GM12874 (cell line): ENCODE measurements at regions not wholly inside any gene's neighbourhood (a gene's known extent, or its start where the extent isn't known, plus 50 kb on each side); places are given as distances from the start of the nearest gene placed in this dataset.

Experiments used
- CTCF ChIP-seq: IDR thresholded peaks from 2 replicates; pipeline ENCODE4 v1.5.1; 2011; ENCODE audit warnings: low read depth, mild to moderate bottlenecking, control low read depth, low read length, moderate library complexity; ENCODE audit not compliant: insufficient read depth

- TF ChIP-seq CTCF = no peak
Observed at GRCh38 chr17:63222655-63223054, 223.5 kb downstream of the CYB561 start.

DNA sequence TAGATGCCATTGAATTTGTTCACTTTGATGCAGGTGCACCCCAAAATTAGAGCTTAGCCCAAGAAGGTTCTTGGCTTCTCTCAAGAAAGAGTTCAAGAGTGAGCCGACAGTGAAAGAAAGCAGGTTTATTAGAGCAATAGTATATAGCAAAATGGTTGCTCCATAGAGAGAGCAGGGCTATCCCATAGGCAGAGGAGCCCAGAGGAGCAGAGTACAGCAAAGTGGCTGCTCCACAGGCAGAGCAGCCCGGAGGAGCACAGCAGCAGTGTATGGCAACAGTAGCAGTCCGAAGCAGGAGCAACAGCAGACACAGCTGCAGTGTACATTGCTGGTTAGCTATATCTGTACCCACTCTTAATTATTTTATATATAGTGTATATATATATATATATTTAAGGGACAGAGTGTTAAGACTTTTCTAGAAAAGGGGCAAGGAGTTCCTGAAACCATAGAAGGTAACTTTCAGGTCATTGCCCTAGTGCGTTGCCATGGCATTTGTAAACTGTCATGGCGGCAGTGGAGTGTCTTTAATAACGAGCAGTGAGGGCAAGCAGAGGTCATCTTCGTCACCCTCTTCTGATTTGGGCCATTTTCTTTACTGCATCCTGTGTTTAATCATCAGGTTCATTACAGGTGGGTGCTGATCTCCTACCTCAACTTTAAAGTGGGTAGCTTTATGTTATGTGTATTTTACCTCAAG, 222.7 kb downstream of the CYB561 start:
- no peak for TF ChIP-seq CTCF

- no peak for TF ChIP-seq CTCF
Observed at GRCh38 chr17:63224644-63225043, 221.5 kb downstream of the CYB561 start.

DNA sequence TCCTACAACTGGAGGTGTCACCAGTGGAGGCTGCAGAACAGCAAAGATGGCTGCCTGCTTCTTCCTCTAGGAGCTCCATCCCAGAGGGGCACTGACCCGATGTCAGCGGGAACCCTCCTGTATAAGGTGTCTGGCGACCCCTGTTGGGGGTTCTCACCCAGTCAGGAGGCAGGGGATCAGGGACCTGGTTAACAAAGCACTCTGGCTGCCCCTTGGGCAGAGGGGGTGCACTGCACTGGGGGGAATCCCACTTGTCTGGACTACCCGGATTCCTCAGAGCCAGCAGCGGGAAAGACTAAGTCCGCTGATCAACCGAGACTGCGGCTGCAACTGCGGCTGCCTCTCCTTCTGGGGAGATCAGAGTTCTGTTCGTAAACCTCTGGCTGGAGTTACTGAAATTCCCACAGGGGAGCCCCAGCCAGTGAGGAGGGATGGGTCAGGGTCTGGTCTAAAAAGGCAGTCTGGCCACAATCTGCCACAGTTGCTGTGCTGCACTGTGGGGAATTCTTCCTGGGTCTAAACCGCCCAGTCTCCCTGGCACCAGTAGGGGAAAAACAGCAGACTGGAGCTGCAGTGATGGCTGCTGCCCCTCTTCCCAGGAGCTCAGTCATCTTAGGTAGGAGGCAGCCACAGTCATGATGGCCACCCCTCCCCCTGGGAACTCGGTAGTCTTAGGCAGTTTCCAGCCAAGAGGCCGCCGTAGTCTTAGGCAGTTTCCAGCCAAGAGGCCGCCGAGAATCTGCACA, 213.4 kb downstream of the CYB561 start:
- no peak for TF ChIP-seq CTCF

DNA sequence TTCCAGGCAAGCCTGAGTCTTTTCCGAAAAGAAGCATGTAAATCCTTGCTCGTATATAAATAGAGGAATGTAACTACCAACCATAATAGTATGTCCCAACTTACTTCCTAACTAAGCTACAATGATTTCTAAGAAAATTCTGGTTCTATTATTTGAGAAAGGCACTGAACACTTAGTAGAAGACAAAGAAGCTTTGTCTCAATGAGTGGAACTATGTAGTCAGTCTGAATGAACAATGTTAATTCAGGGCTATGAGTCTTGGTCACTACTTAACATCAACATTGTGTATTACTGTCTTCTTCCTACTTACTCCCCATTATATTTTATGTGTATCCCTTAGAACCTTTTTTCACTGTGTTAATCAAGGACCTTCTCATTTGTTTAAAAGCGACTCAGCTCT, 206.0 kb downstream of the CYB561 start:
- no peak for TF ChIP-seq CTCF

DNA sequence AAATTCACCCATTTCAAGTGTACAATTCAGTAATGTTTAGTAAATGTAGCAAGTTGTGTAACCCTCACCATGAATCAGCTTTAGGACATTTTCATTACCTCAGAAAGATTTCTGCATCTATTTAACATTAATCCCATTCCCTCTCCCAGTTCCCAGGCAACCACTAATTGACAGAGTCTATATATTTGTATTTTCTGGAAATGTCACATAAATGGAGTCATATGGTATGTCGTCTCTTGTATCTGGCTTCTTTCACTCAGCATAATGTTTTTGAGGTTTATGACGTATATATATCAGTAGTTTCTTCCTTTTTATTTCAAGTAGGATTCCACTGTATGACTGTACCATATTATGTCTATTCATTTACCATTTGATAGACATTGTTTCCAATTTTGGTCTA, 199.8 kb downstream of the CYB561 start:
- no peak for TF ChIP-seq CTCF

- no peak for TF ChIP-seq CTCF
Observed at GRCh38 chr17:63247706-63248105, 198.4 kb downstream of the CYB561 start.
